Right kidney (tissue), 1 donor: ENCODE measurements at regions not wholly inside any gene's neighbourhood (a gene's known extent, or its start where the extent isn't known, plus 50 kb on each side); places are given as distances from the start of the nearest gene placed in this dataset.
A peak's percentile ranks its signal among the peaks of the same experiment; 100 is the strongest.
"Not testable (repeated sequence)": the region's sequence is repeated elsewhere in the genome, so short reads cannot be mapped to it uniquely, and the experiment has no call there.

Experiments used
- DNase-seq: peaks from one replicate; pipeline ENCODE4 v3.0.0-alpha.2; 2016

DNA sequence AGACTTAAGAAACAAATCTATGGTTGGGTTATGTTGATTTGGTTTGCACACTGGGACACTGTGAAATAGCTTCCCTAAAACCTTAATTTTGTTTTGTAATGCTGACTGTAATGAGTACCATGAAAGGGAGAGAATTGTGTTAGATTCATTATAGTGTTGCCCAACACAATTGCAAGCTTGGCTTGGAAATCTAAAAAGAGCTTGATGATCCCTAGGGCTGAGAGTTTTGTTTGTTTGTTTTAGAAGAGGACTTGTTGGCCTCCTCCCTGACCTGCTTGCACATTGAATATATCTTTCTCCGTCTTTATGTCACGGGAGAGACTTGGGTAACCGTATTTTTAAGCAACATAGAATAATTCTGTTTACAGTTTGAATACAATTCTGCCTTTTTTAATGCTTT, 410.1 kb downstream of the ARL4A start:
- DNase-seq, result no peak

DNA sequence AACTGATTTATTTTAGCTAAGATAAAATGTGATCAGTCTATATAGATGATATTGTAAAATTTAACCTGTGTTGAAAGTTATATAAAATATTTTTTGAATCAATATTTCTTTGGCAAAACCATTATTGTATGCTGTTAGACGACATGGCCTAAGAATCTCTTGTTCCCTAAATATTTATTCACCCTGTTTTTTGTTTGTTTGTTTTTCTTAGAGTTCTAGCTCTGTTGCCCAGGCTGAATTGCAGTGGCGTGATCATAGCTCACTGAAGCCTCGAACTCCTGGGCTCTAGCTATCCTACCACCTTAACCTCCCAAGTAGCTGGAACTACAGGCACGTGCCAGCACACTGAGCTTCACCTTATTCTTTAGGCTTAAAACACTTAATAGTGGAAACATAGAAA, 410.7 kb downstream of the ARL4A start:
- DNase-seq, result no peak

DNA sequence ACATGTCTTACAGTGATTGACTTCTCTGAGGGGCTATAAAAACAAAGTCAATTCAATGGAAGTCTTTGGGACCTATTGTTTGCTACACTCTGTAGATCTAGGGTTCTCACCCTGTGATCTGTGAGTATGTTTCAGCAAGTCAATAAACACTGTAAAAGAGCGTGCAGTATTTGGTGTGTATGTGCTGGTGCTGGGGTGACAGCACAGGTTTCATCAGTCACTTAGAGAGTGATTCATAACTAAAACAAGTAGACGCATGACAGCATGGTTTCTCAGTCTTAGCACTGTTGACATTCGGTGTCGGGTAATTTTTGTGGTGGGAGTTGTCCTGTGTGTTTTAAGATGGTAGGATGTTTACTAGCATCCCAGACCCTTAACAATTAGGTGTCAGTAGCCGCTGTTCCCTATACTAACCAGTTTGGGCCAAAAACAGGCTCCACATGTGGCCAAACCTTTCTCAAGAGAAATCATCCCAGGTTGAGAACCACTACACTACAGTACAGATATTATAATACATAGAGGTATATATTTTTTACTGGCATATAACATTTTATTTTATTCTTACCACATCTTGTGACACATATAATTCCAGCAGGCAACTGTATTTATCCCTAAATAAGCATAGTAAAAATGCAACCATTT, 411.8 kb downstream of the ARL4A start:
- DNase-seq, result no peak

DNA sequence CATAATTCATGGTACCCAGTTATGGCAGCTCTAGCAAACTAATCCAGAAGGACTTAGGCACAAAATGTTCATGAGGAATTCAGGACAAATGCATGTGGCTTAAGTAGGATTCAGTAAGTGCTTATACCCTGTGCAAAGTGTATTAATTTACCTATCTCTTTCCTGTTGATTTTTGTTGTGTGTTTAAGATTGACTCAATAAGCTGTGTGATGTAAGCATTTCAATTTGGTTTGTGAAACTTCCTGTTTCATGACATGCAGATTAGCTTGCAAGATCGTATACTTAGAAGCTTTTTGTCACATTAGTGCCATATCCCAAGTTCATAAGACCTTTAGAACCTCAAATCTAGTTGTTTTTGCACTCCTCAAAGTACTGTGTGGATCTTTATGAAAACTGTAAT, 416.7 kb downstream of the ARL4A start:
- no peak for DNase-seq

DNA sequence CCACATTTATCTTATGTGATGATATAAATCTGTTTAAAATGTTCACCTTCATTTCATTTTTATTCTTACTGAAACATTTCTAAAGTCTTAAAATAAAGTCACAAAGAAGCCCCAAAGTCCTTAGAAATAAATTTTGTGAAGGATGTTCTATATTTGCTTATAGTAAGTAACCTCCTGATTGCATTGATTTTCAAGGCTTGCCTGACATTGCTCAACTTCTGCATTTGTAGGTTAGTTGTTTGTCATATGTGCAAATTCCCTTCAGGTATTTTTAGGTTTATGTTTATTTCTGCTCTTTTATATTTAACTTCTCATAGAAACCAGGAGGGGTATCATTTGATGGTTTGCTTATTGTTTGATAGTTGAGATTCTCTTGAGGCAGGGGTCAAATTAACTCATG, 417.8 kb downstream of the ARL4A start:
- DNase-seq, result no peak

DNA sequence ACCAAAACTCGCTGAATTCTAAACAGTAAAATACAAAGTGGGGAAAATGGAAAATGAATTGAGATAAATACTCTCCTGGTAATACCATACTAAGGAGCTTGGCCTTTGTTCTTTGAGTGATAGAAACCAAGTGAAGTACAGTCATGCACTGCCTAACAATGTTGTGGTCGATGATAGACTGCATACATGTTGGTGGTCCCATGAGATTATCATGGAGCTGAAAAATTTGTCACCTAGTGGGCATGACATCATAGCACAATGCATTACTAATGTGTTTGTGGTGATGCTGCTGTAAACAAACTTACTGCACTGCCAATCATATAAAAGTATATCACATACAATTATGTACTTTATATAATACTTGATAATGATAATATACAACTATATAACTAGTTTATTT, 419.1 kb downstream of the ARL4A start:
- DNase-seq, result no peak

DNA sequence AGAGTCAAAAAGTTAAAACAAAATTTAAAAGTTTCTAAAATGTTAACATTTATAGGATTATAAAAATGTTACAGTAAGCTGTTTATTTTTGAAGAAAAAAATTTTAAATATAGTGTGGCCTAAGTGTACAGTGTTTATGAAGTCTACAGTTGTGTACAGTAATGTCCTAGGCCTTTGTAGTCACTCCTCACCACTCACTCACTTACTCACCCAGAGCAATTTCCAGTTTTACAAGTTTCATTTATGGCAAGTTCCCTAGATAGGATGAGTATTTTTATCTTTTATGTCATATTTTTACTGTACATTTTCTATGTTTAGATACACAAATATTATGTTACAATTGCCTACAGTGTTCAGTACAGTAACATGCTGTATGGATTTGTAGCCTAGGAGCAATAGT, 419.9 kb downstream of the ARL4A start:
- DNase-seq, result no peak

DNA sequence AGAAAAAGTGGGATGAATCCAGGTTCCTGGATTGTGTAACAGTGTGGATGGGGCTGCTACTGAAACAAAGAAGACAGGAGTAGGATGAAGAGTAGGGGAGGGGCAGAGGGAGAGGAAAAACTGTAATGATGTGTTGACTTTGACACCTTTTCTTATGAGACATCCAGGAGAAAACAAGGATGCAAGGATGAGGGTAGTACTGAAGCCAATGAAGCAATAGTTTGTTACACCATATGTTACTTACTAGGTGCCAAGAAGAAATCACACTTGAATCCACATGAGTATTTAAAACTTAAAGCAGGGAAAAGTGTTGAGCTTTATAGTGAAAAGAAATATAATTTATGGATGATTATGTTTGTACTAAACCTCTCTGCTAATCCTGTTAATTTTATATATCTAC, 420.6 kb downstream of the ARL4A start:
- DNase-seq, result no peak

DNA sequence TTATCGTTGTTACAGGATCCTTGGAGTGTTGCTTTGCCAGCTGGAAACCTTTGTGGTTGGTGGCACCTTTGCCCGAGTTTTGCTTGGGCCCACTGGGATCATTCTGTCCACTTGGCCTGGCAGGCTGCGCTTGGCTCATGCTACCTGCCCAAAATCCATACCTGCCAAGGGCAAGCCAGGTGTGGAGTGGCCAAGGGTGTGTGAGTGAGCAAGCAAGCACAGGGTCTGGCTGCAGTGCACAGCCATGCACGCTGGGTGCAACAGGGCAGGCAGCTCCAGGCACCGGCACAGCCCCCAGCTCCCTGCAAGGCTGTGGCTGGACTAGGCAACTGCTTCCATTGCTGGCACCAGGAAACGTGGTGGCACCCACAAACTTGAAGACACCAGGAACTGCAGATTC, 421.8 kb downstream of the ARL4A start:
- no peak for DNase-seq

DNA sequence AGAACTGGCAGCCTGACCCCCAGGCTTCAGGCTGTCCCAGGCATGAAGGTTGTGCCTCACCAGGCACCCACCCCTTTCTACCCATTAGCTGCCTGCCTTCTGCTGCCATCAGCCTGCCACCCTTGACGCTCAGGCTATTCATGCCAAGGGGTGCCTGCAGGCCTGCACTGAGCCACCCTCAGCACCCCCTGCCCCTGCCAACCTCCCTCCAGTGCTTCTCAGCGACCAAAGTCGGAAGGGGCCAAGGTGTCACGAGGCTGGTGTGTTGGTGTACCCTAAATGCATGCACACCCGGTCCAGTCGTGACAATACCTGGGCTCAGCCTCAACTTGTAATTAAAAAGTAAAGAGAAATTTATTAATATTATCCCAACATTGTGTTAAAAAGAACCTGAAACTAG, 422.7 kb downstream of the ARL4A start:
- DNase-seq, result no peak

DNA sequence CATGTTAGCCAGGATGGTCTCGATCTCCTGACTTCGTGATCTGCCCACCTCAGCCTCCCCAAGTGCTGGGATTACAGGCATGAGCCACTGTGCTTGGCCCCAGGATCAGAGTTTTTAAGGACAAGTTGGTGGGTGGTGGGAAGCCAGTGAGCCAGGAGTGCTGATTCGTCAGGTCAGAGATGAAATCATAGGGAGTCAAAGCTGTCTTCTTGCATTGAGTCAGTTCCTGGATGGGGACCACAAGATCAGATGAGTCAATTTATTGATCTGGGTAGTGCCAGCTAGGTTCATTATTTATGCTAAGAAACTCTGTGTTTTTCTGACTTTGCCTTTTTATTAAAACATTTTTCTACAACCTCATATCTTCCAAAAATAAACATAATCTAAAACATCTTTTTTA, 423.8 kb downstream of the ARL4A start:
- no peak for DNase-seq

DNA sequence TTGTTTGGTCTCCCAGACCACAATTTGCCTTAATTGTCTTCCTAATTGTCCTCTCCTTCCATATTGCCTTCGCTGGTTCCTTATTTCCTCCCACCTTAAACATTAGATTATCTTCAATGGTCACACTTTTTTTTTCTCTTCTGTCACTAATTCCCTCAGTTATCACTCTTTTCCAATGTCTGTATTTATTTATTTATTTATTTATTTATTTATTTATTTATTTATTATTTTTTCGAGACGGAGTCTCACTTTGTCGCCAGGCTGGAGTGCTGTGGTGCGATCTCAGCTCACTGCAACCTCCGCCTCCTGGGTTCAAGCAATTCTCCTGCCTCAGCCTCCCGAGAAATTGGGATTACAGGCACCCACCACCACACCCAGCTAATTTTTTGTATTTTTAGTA, 426.8 kb downstream of the ARL4A start:
- DNase-seq, result not testable (repeated sequence)

DNA sequence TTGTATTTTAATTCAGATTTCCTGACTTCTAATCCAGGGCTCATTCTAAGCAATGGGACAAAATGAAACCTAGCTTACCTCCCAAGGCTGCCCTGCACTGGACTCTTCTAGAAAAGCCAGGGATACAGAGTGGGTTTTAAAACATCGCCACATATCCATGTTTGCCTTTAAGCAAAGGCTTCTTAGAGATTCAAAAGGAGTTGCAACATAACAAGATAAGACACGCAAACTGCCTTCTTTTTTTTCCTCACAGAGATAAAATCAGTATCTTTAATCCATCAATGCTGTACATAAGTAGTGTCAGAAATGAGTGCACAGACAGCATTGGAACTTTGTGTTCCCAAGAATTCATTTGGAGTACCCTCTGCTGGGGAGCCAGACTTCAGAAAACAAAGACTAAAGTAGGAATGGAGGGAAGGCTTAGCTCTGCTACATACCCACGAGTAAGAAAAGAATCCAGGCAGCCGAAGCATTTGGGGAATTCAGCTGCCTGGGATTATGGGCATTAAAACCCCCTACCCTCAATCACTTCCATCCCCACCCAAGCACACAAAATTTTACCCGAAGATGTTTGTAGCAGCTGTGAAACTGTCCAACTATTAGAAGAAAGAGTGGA, 427.8 kb downstream of the ARL4A start:
- DNase-seq, result no peak

DNA sequence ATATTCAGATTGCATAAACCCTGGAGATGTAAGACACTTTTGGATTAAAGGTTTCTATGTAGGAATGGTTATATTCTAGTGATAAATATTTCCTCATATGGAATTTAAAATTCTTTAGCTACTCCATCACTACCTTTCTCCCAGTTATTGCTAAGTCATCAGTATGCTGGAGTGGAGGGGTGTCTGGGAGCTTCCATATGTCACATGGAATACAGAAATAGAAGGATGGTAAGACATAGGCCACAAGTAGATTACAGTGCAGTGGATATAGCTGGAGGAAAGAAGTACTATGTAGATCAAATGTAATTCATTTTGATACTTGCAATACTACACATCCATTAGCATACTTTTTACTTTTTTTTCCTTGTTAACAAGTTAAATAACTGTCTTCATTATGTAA, 428.4 kb downstream of the ARL4A start:
- no peak for DNase-seq

DNA sequence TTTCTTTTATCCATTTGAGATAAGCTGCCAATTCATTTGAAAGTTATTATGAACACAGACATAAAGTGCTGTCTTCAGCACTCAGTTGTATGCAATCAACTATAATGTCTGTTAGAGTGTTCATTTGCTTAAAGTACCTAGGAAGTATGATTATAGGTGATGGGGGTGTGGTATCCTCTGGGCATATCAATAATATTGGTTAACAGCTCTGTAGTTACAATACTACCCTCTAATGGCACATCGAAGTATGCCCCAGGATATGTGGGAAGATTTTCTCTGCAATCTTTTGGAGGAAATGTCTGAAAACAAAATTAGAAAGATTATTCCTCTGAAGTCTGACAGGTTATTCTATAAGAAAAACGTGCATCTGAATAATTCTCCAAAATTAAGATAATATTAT, 429.7 kb downstream of the ARL4A start:
- no peak for DNase-seq

DNA sequence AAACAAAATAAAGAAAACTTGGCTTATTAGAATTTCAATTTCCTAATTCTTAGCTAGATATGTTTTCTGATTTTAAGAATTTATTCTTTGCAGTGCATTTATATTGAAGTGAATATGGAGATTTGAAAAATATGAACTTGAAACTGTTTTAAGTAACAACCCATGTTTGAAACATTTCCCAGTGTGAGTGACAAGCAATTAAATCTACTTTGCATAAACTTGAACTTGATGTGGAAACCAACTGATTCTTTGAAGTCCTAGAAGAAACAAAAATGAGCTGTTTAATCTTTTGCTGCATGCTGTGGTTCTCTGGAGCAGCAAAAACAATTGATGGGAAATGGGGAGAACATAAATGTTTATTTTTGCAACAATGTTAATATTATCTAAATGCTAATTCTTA, 430.2 kb downstream of the ARL4A start:
- no peak for DNase-seq

DNA sequence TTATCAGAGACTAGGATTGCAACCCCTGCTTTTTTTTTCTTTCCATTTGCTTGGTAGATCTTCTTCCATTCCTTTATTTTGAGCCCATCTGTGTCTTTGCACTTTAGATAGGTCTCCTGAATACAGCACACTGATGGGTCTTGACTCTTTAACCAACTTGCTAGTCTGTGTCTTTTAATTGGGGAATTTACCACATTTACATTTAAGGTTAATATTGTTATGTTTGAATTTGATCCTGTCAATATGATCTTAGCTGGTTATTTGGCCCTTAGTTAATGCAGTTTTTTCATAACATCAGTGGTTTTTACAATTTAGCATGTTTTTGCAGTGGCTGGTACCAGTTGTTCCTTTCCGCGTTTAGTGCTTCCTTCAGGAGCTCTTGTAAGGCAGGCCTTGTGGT, 437.2 kb downstream of the ARL4A start:
- not testable (repeated sequence) for DNase-seq

DNA sequence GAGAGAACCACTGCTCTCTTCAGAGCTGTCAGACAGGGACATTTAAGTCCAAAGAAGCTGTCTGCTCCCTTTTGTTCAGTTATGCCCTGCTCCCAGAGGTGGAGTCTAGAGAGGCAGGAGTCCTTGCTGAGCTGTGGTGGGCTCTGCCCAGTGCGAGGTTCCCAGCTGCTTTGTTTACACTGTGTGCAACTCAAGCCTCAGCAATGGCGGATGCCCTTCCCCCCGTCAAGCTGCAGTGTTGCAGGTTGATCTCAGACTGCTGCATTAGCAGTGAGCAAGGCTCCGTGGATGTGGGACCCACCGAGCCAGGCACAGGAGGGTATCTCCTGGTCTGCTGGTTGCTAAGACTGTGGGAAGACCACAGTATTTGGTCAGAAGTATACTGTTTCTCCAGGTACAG, 438.9 kb downstream of the ARL4A start:
- no peak for DNase-seq

DNA sequence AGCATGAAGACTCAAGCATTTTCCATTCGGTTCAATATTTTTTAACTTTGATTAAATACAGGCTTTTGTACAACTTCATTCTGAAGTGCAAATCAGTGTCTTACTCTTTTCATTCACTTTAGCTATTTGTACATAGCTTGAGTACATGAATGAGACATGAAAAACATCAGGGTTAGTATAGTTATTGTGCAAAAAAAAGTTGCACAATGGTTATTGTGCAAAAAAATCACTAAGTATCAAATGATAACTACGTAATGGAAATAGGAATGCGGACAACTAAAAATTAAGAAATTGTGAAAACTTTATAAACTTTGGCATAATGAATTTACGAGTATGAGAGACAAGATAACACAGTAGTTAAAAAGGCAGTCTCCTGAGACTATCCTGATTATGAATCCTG, 442.9 kb downstream of the ARL4A start:
- DNase-seq, result no peak

DNA sequence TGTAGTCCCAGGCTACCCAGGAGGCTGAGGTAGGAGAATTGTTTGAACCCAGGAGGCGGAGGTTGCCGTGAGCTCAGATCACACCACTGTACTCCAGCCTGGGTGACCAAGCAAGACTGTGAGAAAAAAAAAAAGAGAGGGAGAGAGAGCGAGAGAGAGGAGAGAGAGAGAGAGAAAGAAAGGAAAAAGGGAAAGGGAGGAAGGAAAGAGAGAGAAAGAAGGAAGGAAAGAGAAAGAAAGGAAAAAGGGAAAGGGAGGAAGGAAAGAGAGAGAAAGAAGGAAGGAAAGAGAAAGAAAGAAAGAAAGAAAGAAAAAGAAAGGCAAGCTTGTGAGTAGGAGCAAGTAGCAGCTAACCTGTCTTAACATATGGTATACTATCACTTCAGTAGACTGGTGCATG, 443.5 kb downstream of the ARL4A start:
- DNase-seq, result not testable (repeated sequence)

DNA sequence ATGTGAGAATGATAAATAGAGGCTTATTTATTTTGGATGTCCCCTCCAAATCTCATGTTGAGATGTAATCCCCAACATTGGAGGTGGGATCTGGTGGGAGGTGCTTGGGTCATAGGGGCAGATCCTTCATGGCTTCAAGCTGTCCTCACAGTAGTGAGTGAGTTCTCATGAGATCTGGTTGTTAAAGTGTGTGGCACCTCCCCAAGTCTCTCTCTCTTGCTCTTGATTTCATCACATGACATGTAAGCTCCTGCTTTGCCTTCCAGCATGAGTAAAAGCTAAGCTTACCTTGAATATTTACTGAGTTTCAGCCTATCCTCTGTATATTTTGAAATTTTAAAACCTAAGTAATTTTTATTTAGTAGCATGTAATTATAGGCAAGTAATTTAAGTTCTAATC, 444.9 kb downstream of the ARL4A start:
- no peak for DNase-seq

DNA sequence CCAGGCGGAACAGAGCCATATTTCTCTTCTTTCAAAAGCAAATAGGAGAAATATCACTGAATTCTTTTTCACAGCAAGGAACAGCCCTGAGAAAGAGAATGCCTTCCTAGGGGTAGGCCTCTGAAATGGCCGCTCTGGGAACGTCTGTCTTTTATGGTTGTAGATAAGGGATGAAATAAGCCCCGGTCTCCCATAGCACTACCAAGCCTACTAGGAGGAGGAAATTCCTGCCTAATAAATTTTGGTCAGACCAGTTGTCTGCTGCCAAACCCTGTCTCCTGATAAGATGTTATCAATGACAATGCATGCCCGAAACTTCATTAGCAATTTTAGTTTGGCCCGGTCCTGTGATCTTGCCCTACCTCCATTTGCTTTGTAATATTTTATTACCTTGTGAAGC, 448.9 kb downstream of the ARL4A start:
- not testable (repeated sequence) for DNase-seq

DNA sequence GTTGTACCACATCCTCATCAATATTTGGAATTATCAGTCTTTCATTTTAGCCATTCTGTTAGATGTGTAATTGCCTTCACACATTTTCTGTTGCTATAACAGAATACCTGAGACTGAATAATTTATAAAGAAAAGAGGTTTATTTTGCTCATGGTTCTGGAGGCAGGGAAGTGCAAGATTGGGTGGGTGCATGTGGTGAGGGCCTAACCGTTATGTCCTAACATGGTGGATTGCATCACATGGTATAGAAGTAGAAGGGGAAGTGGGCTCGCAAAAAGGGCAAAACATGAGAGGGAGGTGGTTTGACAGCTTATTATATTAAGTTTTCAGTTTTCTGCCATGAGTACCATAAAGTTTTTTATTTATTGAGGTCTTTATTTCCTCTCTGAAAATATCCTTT, 452.0 kb downstream of the ARL4A start:
- DNase-seq, result no peak

DNA sequence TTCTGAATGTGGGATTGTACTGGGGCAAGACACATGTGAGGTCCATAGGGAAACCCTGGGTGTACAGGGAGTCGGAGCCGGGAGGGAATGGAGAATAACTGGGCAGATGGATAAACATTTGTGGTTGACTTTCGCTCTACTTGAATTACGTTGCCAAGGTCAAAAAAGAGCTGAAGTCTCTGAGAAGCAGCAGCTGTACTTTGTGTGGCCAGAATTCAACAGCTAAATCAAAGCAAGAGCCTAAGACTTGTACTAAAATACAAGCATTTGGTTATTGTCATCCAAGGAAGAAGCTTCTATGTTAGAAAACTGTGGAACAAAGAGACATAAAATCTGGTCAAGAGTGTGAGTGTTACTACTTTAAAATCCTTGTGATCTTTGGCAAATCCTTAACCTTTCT, 457.2 kb downstream of the ARL4A start:
- DNase-seq, result peak; percentile 25

DNA sequence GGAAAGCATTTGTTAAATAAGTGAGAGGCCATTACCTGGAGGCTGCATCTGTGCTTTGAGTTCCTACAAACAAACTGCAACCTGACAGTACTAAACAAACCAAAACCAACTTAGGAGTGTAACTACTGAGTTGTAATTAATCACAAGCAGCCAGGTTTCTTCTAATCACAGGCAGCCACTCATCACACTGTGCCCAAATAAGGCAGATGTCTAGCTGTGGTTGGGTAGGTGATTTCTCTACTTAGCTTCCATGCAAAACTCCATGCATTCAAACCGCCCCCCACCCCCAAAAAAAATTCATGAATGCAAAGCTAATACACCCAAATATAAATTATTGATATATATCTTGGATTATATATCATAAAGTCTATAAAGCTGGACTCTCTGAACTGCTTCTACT, 461.1 kb downstream of the ARL4A start:
- DNase-seq, result no peak
